Osteoblast (primary cell): ENCODE measurements at regions not wholly inside any gene's neighbourhood (a gene's known extent, or its start where the extent isn't known, plus 50 kb on each side); places are given as distances from the start of the nearest gene placed in this dataset.

Source experiments
- DNase-seq: peaks from one replicate; pipeline ENCODE4 v3.0.0; 2011; ENCODE audit warnings: low spot score, mixed read lengths; ENCODE audit not compliant: insufficient read length; ENCODE audit errors: missing footprints
- H2AFZ ChIP-seq: 2 replicates; pipeline ENCODE4 v1.6.0; 2011; ENCODE audit warnings: mild to moderate bottlenecking, low read length
- H3K27ac ChIP-seq: 2 replicates; pipeline ENCODE4 v1.5.1; 2011; ENCODE audit warnings: mild to moderate bottlenecking, low read depth, low read length, moderate library complexity
- H3K27me3 ChIP-seq: 2 replicates; pipeline ENCODE4 v1.6.0; 2012; ENCODE audit warnings: mild to moderate bottlenecking, control low read depth, inconsistent platforms, low read length, moderate library complexity; ENCODE audit not compliant: insufficient read depth
- H3K36me3 ChIP-seq: 2 replicates; pipeline ENCODE4 v1.5.1; 2011; ENCODE audit warnings: mild to moderate bottlenecking, low read length, control low read depth, moderate library complexity; ENCODE audit not compliant: insufficient read depth
- H3K4me1 ChIP-seq: 2 replicates; pipeline ENCODE4 v1.5.1; 2011; ENCODE audit warnings: mild to moderate bottlenecking, low read length, control low read depth, moderate library complexity; ENCODE audit not compliant: insufficient read depth
- H3K4me2 ChIP-seq: 2 replicates; pipeline ENCODE4 v1.6.0; 2011; ENCODE audit warnings: mild to moderate bottlenecking, low read length; ENCODE audit not compliant: insufficient read depth
- H3K4me3 ChIP-seq: fragments of 200-600 bp; sonication (generic); 3 replicates; pipeline ENCODE4 v1.5.1; 2012; ENCODE audit warnings: mild to moderate bottlenecking, low read length, inconsistent platforms; ENCODE audit not compliant: insufficient read depth
- H3K79me2 ChIP-seq: 2 replicates; pipeline ENCODE4 v1.6.0; 2012; ENCODE audit warnings: mild to moderate bottlenecking, low read length, control low read depth, inconsistent platforms; ENCODE audit not compliant: insufficient read depth
- H3K9me3 ChIP-seq: 2 replicates; pipeline ENCODE4 v1.5.1; 2011; ENCODE audit warnings: low read depth, low read length, control low read depth
- H4K20me1 ChIP-seq: 2 replicates; pipeline ENCODE4 v1.6.0; 2012; ENCODE audit warnings: mild to moderate bottlenecking, low read length, control low read depth; ENCODE audit not compliant: insufficient read depth
- TF ChIP-seq, protein P1 (sequence below): IDR thresholded peaks from 2 replicates; pipeline ENCODE4 v1.5.1; 2011; ENCODE audit warnings: mild to moderate bottlenecking, low read depth, low read length, moderate library complexity; ENCODE audit errors: extremely low read depth

GRCh38 chr7:54664235-54665228, 94.5 kb downstream of the SEC61G start:
- H3K4me3 ChIP-seq: peak overlapping the region; percentile 16
- H3K27me3 ChIP-seq: peaks cover 2% of the 10 kb centered on the region
- H3K79me2 ChIP-seq: no peaks in the 10 kb centered on the region
- no peaks in the 10 kb centered on the region for H3K36me3 ChIP-seq
- H3K4me1 ChIP-seq: no peaks in the 10 kb centered on the region
- H4K20me1 ChIP-seq: no peaks in the 10 kb centered on the region
- H3K27ac ChIP-seq: no peak overlapping the region
- H2AFZ ChIP-seq: peak overlapping the region; percentile 29
- TF ChIP-seq, protein P1, sequence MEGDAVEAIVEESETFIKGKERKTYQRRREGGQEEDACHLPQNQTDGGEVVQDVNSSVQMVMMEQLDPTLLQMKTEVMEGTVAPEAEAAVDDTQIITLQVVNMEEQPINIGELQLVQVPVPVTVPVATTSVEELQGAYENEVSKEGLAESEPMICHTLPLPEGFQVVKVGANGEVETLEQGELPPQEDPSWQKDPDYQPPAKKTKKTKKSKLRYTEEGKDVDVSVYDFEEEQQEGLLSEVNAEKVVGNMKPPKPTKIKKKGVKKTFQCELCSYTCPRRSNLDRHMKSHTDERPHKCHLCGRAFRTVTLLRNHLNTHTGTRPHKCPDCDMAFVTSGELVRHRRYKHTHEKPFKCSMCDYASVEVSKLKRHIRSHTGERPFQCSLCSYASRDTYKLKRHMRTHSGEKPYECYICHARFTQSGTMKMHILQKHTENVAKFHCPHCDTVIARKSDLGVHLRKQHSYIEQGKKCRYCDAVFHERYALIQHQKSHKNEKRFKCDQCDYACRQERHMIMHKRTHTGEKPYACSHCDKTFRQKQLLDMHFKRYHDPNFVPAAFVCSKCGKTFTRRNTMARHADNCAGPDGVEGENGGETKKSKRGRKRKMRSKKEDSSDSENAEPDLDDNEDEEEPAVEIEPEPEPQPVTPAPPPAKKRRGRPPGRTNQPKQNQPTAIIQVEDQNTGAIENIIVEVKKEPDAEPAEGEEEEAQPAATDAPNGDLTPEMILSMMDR: no peak
- DNase-seq: no peak
- H3K4me2 ChIP-seq: peak overlapping the region; percentile 32
- no peaks in the 10 kb centered on the region for H3K9me3 ChIP-seq

DNA sequence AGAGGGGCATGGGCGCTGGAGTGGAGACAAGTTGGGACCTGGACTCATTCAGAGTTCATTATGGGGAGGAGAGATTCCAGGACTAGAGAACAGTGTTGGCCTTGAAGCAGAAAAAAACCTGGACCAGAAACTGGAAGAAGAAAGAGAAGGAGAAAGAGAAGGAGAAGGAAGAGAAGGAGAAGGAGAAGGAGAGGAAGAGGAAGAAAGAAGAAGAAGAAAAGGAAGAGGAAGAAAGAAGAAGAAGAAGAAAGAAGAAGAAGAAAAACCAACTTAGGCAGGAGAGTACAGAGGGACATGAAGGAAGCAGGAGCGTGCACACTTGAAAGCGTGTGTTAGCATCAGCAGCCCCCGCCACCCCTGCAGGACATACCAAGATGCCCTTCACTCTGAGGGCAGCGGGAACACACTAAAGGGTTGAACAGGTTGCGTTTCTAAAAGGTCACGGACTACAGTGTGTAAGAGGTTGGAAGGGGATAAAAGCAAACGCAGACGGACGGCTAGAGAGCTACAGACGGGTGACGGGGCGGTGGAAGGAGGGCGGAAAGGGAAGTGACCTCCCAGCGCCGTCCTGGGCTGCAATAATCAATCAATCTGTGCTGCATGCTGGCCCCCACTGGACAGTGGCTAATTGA, 95.3 kb downstream of the SEC61G start:
- Histone ChIP-seq H3K36me3 (no peaks in the 10 kb centered on the region), H3K4me2 (peak overlapping the region; percentile 32), H3K27me3 (peaks cover 2% of the 10 kb centered on the region), H2AFZ (peak overlapping the region; percentile 29), H3K4me1 (no peaks in the 10 kb centered on the region), H3K27ac (no peak overlapping the region), H3K4me3 (peak overlapping the region; percentile 16), H4K20me1 (no peaks in the 10 kb centered on the region), H3K79me2 (no peaks in the 10 kb centered on the region), H3K9me3 (no peaks in the 10 kb centered on the region)
- TF ChIP-seq, protein P1: no peak
- no peak for DNase-seq

DNA sequence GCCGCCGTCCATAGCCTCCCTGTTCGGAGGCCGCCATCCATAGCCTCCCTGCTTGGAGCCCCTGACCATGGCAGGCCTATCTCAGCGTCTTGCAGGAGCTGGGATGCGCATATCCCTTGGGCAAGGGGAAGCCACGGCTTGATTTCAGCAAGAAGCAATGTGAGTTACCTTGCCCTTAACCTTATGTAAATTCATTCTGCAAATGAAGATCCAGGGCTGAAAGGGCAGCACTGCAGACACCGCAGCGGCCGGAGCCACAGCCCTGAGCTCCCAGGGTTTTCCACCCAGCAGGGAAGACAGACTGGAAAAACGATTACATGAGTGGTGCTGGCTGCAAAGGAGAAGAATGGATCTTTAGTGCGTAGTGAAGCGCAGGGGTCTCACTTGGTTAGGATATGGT, 95.8 kb downstream of the SEC61G start:
- no peaks in the 10 kb centered on the region for H4K20me1 ChIP-seq
- H3K9me3 ChIP-seq: no peaks in the 10 kb centered on the region
- TF ChIP-seq, protein P1: no peak
- no peak overlapping the region for H3K4me3 ChIP-seq
- H3K4me2 ChIP-seq: no peak overlapping the region
- H3K27ac ChIP-seq: no peak overlapping the region
- no peak overlapping the region for H2AFZ ChIP-seq
- no peaks in the 10 kb centered on the region for H3K36me3 ChIP-seq
- no peaks in the 10 kb centered on the region for H3K4me1 ChIP-seq
- DNase-seq: no peak
- no peaks in the 10 kb centered on the region for H3K79me2 ChIP-seq
- H3K27me3 ChIP-seq: peaks cover 2% of the 10 kb centered on the region

DNA sequence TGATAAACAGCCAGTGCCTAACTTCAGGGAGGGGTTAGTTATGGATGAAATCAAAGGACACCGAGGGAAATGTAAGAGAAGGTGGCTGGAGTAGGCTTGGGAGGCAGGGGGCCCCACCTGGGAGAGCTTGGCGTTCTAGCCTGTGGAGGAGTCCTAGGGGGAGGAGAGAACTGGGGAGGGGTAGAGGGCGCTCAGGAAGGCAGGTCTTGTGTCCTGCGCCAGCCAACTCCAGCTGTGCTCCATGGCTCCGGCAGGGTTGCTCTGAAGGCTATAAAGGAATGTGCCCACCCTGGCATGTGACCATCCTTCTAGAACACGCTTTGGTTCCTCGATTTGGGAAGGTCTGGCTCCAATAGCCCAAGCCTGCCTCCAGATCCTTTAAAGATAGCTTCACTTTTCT, 96.3 kb downstream of the SEC61G start:
- Histone ChIP-seq H2AFZ (no peak overlapping the region), H3K4me2 (no peak overlapping the region), H4K20me1 (no peaks in the 10 kb centered on the region), H3K4me1 (no peaks in the 10 kb centered on the region), H3K36me3 (no peaks in the 10 kb centered on the region), H3K4me3 (no peak overlapping the region), H3K27me3 (peaks cover 2% of the 10 kb centered on the region), H3K27ac (no peak overlapping the region), H3K9me3 (no peaks in the 10 kb centered on the region), H3K79me2 (no peaks in the 10 kb centered on the region)
- TF ChIP-seq, protein P1: no peak
- DNase-seq: no peak
